NCI-H187 (cell line): ENCODE measurements at regions not wholly inside any gene's neighbourhood (a gene's known extent, or its start where the extent isn't known, plus 50 kb on each side); places are given as distances from the start of the nearest gene placed in this dataset.
"Not testable (repeated sequence)": the region's sequence is repeated elsewhere in the genome, so short reads cannot be mapped to it uniquely, and the experiment has no call there.

Experiments used
- DNase-seq, 2 experiments: peaks; one replicate each; lab custom pipeline; 2025; lab: John Stamatoyannopoulos, UW

DNA sequence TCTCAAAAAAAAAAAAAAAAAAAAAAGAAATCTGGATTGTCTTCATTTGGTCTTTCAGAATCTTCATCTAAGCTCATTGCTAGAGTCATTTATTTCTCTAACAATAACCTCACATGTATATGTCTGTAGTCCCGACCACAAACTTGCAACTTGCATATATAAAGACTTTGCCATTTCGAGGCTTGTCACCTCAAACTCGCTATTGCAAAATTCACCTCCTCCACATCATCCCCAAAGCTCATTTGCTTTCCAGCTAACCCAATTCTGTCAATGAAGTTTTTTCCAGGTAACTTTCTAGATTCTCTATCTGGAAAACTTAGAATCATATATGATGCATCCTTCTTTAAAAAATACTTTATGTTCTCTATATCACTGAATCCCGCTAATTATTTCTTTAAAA is 393.2 kb upstream of the ATXN7L3B start:
- no peak for DNase-seq

DNA sequence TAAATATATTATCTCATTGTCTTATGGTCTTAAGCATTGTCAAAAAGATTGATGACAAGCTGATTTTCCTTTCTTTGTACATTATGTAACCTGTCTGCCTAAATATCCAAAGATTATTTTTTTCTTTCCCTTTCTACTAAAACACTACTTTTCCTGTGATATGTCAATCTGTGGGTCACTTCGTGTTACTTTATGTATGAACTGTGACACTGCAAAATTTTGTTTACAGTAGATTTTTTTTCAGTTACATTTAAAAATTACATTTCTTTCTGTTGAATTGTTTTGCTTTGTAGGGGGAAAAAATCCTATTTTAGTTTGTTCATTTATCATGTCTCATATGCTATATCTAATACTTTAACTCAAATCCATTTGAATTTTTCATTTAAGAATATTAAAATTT is 392.3 kb upstream of the ATXN7L3B start:
- DNase-seq, result no peak

DNA sequence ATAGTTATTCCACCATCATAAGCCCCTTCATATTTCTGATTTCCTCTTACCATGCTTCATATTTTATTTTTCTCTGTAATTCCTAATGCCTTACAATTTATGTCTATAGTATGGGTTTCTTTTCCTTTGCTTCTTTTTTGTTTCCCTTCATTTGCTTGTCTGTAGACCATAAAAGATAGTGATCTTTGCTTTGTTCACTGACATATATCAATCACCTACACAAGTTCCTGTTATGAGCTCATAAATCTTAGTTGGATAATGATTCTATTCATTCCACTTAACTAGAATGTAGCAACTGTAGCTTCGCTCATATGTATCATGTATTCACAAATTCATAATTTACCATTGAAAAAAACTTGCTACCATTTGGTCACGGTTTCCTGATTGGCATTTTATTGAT is 388.8 kb upstream of the ATXN7L3B start:
- no peak for DNase-seq

DNA sequence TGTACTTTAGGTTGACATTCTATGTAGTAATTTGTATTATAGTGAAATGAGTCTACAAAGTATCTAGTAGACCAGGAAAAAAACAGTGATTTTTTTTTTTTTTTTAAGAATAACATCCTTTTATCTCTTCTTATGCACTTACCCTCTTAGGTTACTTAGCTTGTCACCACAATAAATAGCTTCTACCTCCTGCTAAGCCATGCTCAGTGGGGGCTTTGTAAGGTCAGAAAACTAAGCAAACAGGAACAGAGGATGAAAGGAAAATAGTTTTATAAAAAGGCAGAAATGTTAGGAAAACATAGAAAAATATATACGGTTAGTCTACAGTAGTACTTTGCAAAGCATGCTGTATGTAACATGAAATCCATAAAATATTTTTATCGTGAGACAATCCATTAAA is 385.3 kb upstream of the ATXN7L3B start:
- no peak for DNase-seq

DNA sequence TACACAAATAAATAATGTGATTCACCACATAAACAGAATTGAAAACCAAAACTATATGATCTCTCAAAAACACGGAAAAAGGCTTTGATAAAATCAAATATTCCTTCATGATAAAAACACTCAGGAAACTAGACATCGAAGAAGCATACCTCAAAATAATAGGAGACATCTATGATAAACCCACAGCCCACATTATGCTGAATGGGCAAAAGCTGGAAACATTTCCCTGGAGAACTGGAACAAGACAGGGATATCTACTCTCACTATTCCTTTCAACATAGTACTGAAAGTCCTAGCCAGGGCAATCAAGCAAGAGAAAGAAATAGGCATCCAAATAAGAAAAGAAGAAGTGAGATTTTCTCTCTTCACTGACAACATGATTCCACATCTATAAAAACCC is 371.5 kb upstream of the ATXN7L3B start:
- no peak for DNase-seq

DNA sequence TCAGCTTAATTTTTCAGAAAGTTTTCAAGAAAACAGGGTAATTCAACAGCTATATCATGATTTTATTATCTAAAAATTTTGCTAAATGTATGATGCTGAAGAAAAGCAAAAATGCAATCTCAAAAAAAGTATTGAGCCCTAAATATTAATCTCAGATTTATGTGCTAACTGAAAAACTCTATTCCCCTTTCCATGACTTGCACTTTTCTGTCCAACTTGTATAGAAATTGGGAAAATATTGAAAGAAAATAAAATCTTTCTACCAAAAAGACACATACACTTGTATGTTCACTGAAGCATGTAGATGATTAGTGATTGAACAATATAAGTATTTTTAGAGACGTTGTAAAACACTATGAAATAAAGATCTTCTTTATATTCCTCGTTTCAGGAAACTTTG is 368.0 kb upstream of the ATXN7L3B start:
- DNase-seq, result no peak

DNA sequence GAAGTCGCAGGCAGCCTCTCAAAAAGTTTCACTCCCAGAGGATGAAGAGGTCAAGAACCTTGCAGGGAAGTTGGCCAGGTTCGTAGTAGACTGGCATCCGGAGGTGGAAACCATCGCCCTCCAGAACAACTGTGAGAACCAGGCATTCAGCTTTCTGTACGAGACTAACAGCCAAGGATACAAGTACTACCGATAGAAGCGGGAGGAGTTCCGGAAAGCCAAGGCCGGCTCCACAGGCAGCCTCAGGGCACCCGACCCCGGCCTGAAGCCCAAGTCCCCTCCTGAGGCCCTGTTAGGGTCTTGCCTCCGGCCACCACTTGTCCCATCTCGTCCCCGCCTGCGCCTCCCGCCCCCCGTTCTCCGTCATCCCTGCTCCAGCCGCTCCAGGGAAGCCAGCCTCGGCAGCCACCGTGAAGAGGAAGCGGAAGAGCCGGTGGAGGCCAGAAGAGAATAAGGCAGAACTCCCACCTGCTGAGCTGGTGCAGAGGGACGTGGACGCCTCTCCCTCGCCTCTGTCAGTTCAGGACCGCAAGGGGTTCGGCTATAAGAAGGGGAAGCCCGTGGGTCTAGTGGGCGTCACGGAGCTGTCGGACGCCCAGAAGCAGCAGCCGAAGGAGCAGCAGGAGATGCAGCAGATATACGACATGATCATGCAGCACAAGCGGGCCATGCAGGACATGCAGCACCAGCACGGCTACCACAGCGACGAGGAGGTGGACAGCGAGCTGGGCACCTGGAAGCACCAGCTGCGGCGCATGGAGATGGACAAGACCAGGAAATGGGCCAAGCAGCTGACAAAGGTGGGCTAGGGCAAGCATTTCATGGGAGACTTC is 366.8 kb upstream of the ATXN7L3B start:
- DNase-seq, result no peak

DNA sequence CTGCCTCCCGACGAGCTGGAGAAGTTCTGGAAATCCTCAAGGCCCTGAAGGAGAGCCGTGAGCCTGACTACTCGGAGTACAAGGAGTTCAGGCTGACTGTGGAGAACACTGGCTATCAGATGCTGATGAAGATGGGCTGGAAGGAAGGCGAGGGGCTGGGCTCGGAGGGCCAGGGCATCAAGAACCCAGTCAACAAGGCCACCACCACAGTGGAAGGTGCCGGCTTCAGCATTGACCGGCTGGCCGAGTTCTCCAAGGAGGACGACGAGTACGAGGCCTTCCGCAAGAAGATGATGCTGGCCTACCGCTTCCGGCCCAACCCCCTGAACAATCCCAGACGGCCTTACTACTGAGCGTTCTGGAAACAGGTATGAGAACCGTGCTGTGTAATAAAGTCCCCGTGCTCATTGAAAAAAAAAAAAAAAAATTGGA is 366.1 kb upstream of the ATXN7L3B start:
- no peak for DNase-seq

DNA sequence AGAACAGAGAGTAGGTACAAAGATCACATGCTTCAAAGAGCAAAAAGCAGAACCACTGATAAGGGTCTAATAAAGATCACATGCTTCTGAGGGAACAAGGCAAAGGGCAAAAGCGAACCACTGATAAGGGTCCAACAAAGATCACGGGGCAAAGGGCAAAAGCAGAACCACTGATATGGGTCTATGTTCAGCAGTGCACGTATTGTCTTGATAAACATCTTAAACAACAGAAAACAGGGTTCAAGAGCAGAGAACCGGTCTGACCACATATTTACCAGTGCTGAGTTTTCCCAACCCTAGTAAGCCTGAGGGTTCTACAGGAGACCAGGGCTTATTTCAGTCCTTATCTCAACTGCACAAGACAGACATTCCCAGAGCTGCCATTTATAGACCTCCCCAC is 362.7 kb upstream of the ATXN7L3B start:
- not testable (repeated sequence) for DNase-seq

DNA sequence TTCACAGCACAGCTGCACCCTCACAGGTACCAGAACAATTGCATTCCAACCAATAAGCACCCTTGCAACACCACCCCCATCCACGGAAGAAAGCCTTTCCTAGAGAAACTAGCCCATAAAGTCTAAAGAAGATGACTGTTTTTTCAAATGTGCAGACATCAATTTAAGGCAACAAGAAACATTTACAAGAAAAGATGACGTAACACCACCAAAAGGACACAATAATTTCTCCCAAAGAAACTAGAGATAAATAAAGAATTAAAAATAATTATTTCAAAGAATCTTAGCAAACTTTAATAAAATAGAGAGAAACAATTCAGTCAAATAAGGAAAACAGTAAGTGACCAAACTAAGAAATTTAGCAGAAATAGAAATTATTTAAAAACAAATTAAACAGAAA is 352.3 kb upstream of the ATXN7L3B start:
- no peak for DNase-seq

DNA sequence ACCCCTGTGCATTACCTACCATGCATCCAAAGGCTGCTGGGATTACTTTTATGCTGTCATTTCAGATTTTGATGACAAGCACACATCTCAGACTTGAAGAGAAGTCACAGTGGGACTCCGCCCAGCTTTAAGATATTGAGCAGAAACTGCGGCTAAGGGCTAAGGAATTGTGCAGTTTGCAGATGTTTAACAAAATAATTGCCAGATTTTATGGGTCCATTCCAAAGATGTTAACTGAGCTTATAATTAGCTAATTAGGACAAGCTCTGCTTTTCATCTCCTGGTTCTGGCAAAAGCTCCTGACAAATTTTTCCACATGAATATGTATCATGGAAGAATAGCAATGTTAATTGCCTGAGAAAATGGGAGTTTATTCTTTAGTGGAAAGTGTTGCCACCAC is 344.4 kb upstream of the ATXN7L3B start:
- no peak for DNase-seq

DNA sequence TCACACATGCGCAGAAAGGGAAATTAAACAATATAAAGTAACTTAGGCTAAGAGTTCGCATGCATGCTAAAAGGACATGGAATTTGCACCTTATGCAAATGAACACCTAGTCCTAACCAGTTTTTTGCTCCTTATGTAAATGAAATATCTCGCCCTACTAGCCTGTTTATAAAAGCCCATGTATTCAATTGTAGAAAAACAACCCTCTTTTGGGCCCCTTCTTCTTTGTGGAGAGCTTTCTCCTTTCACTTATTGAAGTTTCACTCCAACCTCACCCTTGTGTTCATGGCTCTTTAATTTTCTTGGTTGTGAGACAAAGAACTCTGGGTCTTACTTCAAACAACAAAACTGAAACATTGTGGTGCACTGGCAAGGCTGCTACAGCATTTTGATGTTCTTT is 333.4 kb upstream of the ATXN7L3B start:
- no peak for DNase-seq

DNA sequence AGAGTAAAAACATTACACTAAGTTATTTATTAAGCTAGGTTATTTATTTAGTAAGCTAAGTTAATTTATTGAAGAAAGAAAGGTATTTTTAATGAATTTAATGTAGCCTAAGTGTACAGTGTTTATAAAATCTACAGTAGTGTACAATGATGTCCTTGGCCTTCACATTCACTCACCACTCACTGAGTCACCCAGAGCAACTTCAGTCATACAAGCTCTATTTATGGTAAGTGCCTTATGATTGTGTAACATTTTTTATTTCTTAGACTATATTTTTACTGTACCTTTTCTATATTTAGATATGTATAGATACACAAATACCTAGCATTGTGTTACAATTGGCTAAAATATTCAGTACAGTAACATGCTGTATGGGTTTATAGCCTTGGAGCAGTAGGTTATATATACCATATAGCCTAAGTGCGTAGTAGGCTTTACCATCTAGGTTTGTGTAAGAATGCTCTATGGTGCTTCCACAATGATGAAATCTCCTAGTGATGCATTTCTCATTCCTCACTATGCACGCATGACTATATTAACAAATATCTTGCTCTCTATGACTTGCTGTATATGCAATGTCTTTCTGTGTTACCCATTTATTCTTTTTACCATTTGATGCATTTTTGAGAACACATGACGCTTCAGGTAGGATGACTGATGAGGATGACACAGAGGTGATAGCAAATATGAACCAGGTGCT is 309.6 kb upstream of the ATXN7L3B start:
- DNase-seq, result no peak

DNA sequence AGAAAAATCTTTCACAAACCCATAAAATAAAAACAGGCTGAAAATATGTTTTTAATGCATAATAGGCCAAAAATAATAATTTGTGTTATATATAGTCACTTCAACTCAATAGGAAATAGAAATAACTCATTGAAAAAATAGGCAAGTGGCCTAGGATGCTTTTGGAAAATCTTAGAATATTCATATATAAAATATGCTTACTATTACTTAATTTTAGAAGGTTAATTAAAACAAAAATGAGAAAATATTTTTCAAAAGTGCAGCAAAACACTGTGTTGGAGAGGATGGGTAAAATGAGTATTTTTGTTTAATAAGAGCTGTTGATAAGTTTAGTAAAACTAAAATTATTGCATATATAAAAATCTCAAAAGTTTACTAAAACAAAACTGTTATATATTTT is 308.0 kb upstream of the ATXN7L3B start:
- DNase-seq, result no peak

DNA sequence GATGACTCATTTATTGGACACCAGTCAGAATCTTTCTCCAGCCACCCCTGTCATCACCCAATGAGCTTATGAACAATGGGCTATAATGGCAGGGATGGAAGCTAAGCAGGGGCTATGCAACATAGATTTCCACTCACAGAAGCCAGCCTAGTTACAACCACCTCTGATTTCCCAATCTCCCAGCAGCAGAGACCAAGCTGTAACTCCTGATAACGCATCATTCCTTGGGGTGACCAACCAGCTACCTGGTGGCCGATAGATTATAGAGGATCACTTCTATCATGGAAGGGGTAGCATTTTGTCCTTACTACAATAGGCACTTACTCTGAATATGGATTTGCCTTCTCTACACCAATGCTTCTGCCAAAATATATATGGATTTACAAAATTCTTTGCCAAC is 302.3 kb upstream of the ATXN7L3B start:
- DNase-seq, result no peak

DNA sequence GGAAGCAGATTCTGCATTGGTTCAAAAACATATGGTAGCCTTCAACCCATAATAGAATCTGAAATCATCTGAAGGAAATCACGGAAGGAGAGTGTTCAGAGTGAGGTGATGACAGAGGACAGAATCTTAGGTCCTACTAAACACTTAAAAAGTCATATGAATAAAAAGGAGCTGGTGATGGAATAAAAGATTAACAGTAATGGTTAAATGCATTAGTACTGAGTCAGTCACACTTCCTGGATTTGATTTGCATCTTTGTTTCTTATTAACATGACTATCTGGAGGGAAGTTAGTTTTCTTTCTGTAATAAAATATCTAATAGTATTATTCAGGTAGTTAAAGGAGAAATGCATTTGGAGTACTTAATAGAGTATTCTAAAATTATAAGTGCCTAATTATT is 296.3 kb upstream of the ATXN7L3B start:
- no peak for DNase-seq

DNA sequence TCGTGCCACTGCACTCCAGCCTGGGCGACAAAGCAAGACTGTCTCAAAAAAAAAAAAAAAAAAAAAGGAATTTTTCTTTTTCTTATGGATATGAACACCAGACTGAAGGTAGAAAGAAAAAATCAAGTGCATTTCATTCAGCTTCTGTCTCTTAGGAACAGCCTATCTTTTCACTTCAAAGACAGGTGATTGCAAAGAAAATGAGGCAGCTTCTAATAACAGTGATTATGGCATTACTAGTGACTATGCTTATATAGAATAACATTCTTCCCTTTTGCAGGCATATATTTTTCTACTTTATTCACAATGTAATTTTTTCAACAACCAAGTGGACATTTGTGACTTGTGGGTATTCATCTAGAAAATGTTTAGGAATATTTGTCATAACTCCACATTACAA is 295.5 kb upstream of the ATXN7L3B start:
- DNase-seq, result no peak

DNA sequence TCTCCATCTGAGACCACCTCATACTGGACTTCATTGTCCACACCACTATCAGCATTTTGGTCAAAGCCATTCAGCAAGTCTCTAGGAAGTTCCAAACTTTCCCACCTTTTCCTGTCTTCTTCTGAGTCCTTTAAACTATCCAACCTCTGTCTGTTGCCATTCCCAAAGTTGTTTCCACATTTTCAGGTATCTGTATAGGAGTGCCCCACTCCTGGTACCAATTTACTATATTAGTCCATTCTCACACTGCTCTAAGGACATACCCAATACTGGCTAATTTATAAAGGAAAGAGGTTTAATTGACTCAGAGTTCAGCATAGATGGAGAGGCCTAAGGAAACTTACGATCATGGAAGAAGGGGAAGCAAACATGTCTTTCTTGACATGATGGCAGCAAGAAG is 292.2 kb upstream of the ATXN7L3B start:
- no peak for DNase-seq

DNA sequence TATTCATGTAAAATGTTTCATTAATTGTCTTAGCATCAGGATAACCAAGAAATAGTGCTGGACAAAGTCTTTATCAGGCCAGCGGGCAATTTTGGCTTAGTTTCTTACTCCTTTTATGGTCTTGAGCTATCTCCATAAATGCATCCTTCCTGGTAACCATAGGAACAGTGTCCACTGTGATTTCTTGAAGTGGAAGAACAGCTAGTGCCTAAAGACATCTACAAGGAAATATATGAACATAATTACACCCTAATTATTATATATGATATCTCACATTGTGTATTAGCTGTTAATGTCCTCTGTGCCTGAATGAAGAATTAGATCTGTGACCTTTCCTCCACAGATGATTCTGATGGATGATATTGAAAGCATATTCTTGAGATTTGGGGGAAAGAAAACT is 286.7 kb upstream of the ATXN7L3B start:
- DNase-seq, result no peak

DNA sequence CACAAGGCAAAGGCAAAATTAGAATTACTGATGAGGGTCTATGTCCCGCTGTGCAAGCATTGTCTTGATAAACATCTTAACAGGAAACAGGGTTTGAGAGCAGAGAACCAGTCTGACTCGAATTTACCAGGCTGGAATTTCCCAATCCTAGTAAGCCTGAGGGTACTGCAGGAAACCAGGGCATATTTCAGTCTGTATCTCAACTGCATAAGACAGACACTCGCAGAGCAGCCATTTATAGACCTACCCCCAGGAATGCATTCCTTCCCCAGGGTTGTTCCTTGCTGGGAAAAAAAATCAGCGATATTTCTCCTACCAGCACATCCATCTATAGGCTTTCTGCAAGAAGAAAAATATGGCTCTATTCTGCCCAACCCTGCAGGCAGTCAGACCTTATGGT is 283.8 kb upstream of the ATXN7L3B start:
- not testable (repeated sequence) for DNase-seq

DNA sequence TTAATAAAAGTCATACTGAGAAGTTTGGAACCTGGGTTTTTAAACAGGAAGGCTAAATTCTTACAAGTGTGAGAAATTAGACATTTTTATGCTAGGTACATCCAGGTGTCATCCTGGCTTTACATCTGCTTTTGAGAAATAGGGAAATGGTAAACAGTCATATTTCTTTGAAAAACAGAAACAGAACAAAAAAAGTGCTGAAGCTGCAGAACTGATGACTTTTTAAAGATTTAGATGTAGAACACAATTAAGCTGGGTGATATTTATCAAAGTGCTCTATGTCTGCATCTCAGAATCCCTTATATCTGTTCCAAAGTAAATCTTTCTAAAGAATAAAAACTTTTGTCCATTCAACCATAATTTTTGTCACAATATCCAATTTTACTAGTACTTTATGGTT is 282.9 kb upstream of the ATXN7L3B start:
- no peak for DNase-seq

DNA sequence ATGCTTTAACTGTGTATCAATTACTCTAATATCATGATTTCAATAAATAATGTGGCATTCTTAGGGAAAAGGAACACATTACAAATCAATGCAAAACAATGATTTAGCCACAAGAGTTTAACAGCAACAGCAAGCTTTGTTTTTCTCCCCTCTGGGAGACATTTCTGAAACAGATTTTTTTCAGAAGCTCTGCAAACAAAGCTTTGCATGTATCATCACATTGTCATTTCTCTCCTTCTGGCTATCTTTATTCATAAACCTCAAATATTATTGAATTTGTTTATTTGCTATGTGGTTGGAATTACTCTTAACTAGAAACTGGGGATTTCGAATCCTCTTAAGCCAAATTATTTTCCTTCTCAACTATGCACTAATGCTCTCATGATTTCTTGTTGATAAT is 278.4 kb upstream of the ATXN7L3B start:
- DNase-seq, result no peak

DNA sequence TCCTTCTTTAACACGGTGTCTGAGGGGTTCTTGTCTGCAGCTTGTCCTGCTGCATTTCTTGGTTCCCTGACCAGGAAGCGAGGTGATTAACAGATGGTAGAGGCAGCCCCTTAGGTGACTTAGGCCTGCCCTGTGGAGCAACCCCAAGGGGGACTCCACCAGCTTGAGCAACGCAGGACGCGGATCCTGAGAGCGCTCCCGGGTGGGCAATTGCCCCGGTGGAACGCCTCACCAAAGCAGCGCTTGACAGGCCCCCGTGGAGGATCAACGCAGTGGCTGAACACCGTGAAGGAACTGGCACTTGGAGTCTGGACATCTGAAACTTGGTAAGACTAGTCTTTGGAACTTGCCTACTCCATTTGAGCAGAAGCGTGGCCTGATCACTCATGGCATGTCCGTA is 272.9 kb upstream of the ATXN7L3B start:
- no peak for DNase-seq

DNA sequence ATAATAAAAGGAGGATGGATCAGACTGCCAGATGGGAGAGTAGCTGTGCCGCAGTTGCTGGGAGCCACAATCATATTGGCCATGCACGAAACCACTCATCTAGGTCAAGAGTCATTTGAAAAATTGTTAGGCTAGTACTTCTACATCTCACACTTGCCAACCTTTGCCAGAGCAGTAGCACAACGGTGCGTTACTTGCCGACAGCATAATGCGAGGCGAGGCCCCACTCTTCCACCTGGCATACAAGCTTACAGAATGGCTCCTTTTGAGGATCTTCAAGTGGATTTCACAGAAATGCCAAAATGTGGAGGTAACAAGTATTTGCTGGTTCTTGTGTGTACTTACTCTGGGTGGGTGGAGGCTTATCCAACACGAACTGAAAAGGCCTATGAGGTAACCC is 268.3 kb upstream of the ATXN7L3B start:
- DNase-seq, result not testable (repeated sequence)
